Sigmoid colon (tissue), 6 donors: ENCODE measurements at regions not wholly inside any gene's neighbourhood (a gene's known extent, or its start where the extent isn't known, plus 50 kb on each side); places are given as distances from the start of the nearest gene placed in this dataset.

ENCODE experiments used
- DNase-seq: peaks from one replicate; pipeline ENCODE4 v3.0.0-alpha.2; 2019
- H3K27ac ChIP-seq, 4 donors: fragments of 200-600 bp; sonication (generic); one replicate each; pipeline ENCODE4 v1.5.1; 2016 to 2019; ENCODE audit warnings: mild to moderate bottlenecking in 1 of 4
- H3K27me3 ChIP-seq, 3 donors: fragments of 200-600 bp; sonication (generic); one replicate each; pipeline ENCODE4 v1.5.1; 2019; ENCODE audit warnings: mild to moderate bottlenecking in 1 of 3
- H3K36me3 ChIP-seq, 4 donors: fragments of 200-600 bp; sonication (generic); one replicate each; pipeline ENCODE4 v1.5.1; 2016 to 2019
- H3K4me1 ChIP-seq, 4 donors: fragments of 200-600 bp; sonication (generic); one replicate each; pipeline ENCODE4 v1.5.1; 2017 to 2019
- H3K4me3 ChIP-seq, 4 donors: fragments of 200-600 bp; sonication (generic); one replicate each; pipeline ENCODE4 v1.5.1; 2017 to 2019; ENCODE audit warnings: mild to moderate bottlenecking in 2 of 4, moderate library complexity in 1 of 4
- H3K9me3 ChIP-seq, 4 donors: fragments of 200-600 bp in 3 of 4; sonication (generic) in 3 of 4; one replicate each; pipeline versions ENCODE4 v1.5.1 to v1.6.1; 2013 to 2019
- CTCF ChIP-seq, 4 experiments: fragments of 450-650 bp in 3 of 4; fragments of 200-600 bp in 1 of 4; IDR thresholded peaks; one replicate each; pipeline ENCODE4 v1.5.1; 2016 to 2019; ENCODE audit warnings: antibody characterized with exemption in 4 of 4, mild to moderate bottlenecking in 3 of 4, moderate library complexity in 2 of 4
- EP300 ChIP-seq, 4 donors: sonication (generic); formaldehyde crosslinking; IDR thresholded peaks; one replicate each; pipeline ENCODE4 v1.6.1; 2017; ENCODE audit warnings: antibody characterized with exemption in 4 of 4
- POLR2A ChIP-seq, 2 donors: fragments of 450-650 bp; IDR thresholded peaks; one replicate each; pipeline ENCODE4 v1.6.1; 2016; ENCODE audit warnings: antibody characterized with exemption in 2 of 2, mild to moderate bottlenecking in 2 of 2, moderate library complexity in 2 of 2
- POLR2AphosphoS5 ChIP-seq, 4 donors: sonication (generic); formaldehyde crosslinking; IDR thresholded peaks; one replicate each; pipeline ENCODE4 v1.6.1; 2017; ENCODE audit warnings: antibody characterized with exemption in 4 of 4
- WGBS, 2 donors: extraction: QIAGEN DNeasy Blood & Tissue Kit; methylation state at CpG; one replicate each; pipeline ENCODE4 v1.1.7; 2013; 5-methylcytosine and 5-hydroxymethylcytosine counted together
- intact Hi-C: fragments of 100-400 bp; cut with DNase I; formaldehyde crosslinking; loops from one replicate; pipeline ENCODE4 v1.15.1; 2023
- donor health status: healthy with polysubstance abuse.
- donor health status: healthy.

- TF ChIP-seq POLR2A (IDR thresholded peaks at IDR 0.05): no peak
- no peak for TF ChIP-seq EP300 (IDR thresholded peaks at IDR 0.05)
- TF ChIP-seq POLR2AphosphoS5 (IDR thresholded peaks at IDR 0.05): no peak
- no peak for TF ChIP-seq CTCF (IDR thresholded peaks at IDR 0.05)
- 34 to 57% methylated on average over 2 of the region's 2 CpGs for WGBS, 2 donors
- Histone ChIP-seq H3K4me1 (no peaks in the 10 kb centered on the region), H3K27ac (no peak overlapping the region), H3K9me3 (no peaks in the 10 kb centered on the region), H3K4me3 (no peak overlapping the region), H3K36me3 (no peaks in the 10 kb centered on the region), H3K27me3 (no peaks in the 10 kb centered on the region)
- intact Hi-C loops: no loop called here
- DNase-seq: no peak
These were observed 383.9 kb downstream of the DCAF12L2 start for GRCh38 chrX:125782184-125782583.

GRCh38 chrX:125786316-125786715 lies 379.8 kb downstream of the DCAF12L2 start:
- no peak for TF ChIP-seq EP300 (IDR thresholded peaks at IDR 0.05)
- no peak for TF ChIP-seq POLR2A (IDR thresholded peaks at IDR 0.05)
- TF ChIP-seq POLR2AphosphoS5 (IDR thresholded peaks at IDR 0.05): no peak
- no peak for TF ChIP-seq CTCF (IDR thresholded peaks at IDR 0.05)
- H3K9me3 ChIP-seq: no peaks in the 10 kb centered on the region
- H3K4me3 ChIP-seq: no peak overlapping the region
- H3K27me3 ChIP-seq: no peaks in the 10 kb centered on the region
- H3K4me1 ChIP-seq: no peaks in the 10 kb centered on the region
- intact Hi-C loops: no loop called here
- no peak for DNase-seq
- WGBS, 2 donors: 10 to 12% methylated on average over 2 of the region's 2 CpGs
- no peak overlapping the region for H3K27ac ChIP-seq
- H3K36me3 ChIP-seq: no peaks in the 10 kb centered on the region

- TF ChIP-seq EP300 (IDR thresholded peaks at IDR 0.05) (no peak), POLR2A (IDR thresholded peaks at IDR 0.05) (no peak), POLR2AphosphoS5 (IDR thresholded peaks at IDR 0.05) (no peak), CTCF (IDR thresholded peaks at IDR 0.05) (no peak)
- WGBS, 2 donors: 74 to 75% methylated on average over 4 of the region's 4 CpGs
- intact Hi-C loops: no loop called here
- Histone ChIP-seq H3K4me3 (no peak overlapping the region), H3K27ac (no peak overlapping the region), H3K9me3 (no peaks in the 10 kb centered on the region), H3K36me3 (no peaks in the 10 kb centered on the region), H3K4me1 (no peaks in the 10 kb centered on the region), H3K27me3 (no peaks in the 10 kb centered on the region)
- no peak for DNase-seq
These were observed 374.3 kb downstream of the DCAF12L2 start for GRCh38 chrX:125791787-125792186.

- intact Hi-C loops: no loop called here
- H3K36me3 ChIP-seq: no peaks in the 10 kb centered on the region
These were observed 355.2 kb downstream of the DCAF12L2 start for GRCh38 chrX:125810856-125811255.

More at GRCh38 chrX:125810856-125811255, 355.2 kb downstream of the DCAF12L2 start:
- Histone ChIP-seq H3K4me3 (no peak overlapping the region), H3K27ac (no peak overlapping the region), H3K27me3 (no peaks in the 10 kb centered on the region), H3K9me3 (peaks cover 0 to 4% (median 0%) of the 10 kb centered on the region in 4 donors), H3K4me1 (no peaks in the 10 kb centered on the region)
- no peak for DNase-seq
- WGBS, 2 donors: 80 to 90% methylated on average over 4 of the region's 4 CpGs
- TF ChIP-seq CTCF (IDR thresholded peaks at IDR 0.05) (no peak), POLR2A (IDR thresholded peaks at IDR 0.05) (no peak), EP300 (IDR thresholded peaks at IDR 0.05) (no peak), POLR2AphosphoS5 (IDR thresholded peaks at IDR 0.05) (no peak)
